Neural progenitor cell (in vitro differentiated cells): ENCODE measurements at regions not wholly inside any gene's neighbourhood (a gene's known extent, or its start where the extent isn't known, plus 50 kb on each side); places are given as distances from the start of the nearest gene placed in this dataset.

ENCODE experiments used
- DNase-seq: peaks from one replicate; pipeline ENCODE4 v3.0.0-alpha.2; 2016; ENCODE audit warnings: low spot score
- H2AFZ ChIP-seq: fragments of 200-600 bp; sonication (generic); replicated peaks from 2 replicates; pipeline ENCODE4 v1.6.1; 2016; ENCODE audit warnings: antibody characterized with exemption
- H3F3A ChIP-seq: fragments of 200-600 bp; sonication (generic); 2 replicates; pipeline ENCODE4 v1.6.1; 2016; ENCODE audit warnings: antibody characterized with exemption, low read depth
- H3K27ac ChIP-seq: fragments of 200-600 bp; sonication (generic); 2 replicates; pipeline ENCODE4 v1.5.1; 2016; ENCODE audit warnings: mild to moderate bottlenecking
- H3K27me3 ChIP-seq: fragments of 200-600 bp; sonication (generic); 2 replicates; pipeline ENCODE4 v1.6.1; 2016; ENCODE audit warnings: mild to moderate bottlenecking, moderate library complexity
- H3K36me3 ChIP-seq: fragments of 200-600 bp; sonication (generic); 2 replicates; pipeline ENCODE4 v1.5.1; 2016
- H3K4me1 ChIP-seq: fragments of 200-600 bp; sonication (generic); 2 replicates; pipeline ENCODE4 v1.6.1; 2016; ENCODE audit warnings: mixed run types
- H3K4me2 ChIP-seq: fragments of 200-600 bp; sonication (generic); 2 replicates; pipeline ENCODE4 v1.6.1; 2016
- H3K4me3 ChIP-seq: fragments of 200-600 bp; sonication (generic); 2 replicates; pipeline ENCODE4 v1.5.1; 2016
- H3K79me2 ChIP-seq: fragments of 200-600 bp; sonication (generic); 2 replicates; pipeline ENCODE4 v1.6.1; 2016; ENCODE audit warnings: low read depth
- H3K9ac ChIP-seq: fragments of 200-600 bp; sonication (generic); 2 replicates; pipeline ENCODE4 v1.6.1; 2016
- H3K9me3 ChIP-seq: fragments of 200-600 bp; sonication (generic); 2 replicates; pipeline ENCODE4 v1.5.1; 2016; ENCODE audit warnings: low read depth
- H4K20me1 ChIP-seq: fragments of 200-600 bp; sonication (generic); 2 replicates; pipeline ENCODE4 v1.6.1; 2016; ENCODE audit warnings: low read depth
- H3K27ac Mint-ChIP-seq: 3 replicates; pipeline ENCODE4 v1.8.0; 2021; ENCODE audit warnings: mixed read lengths
- H3K27me3 Mint-ChIP-seq: 2 replicates; pipeline ENCODE4 v1.8.0; 2022; ENCODE audit warnings: low read depth, mild to moderate bottlenecking, inconsistent platforms, moderate library complexity, mixed read lengths; ENCODE audit not compliant: insufficient read depth
- H3K36me3 Mint-ChIP-seq: 3 replicates; pipeline ENCODE4 v1.8.0; 2021; ENCODE audit warnings: mixed read lengths
- H3K4me1 Mint-ChIP-seq: 3 replicates; pipeline ENCODE4 v1.8.0; 2021; ENCODE audit warnings: mixed read lengths
- H3K4me3 Mint-ChIP-seq: 3 replicates; pipeline ENCODE4 v1.8.0; 2021; ENCODE audit warnings: mild to moderate bottlenecking, moderate library complexity, mixed read lengths
- H3K9me3 Mint-ChIP-seq: 3 replicates; pipeline ENCODE4 v1.8.0; 2020; ENCODE audit warnings: mixed read lengths
- CTCF ChIP-seq: fragments of 200-600 bp; sonication (generic); IDR thresholded peaks from 2 replicates; pipeline ENCODE4 v1.5.1; 2017; ENCODE audit warnings: antibody characterized with exemption, mild to moderate bottlenecking
- EZH2 ChIP-seq: fragments of 200-600 bp; sonication (generic); IDR thresholded peaks from 2 replicates; pipeline ENCODE4 v1.6.1; 2017; ENCODE audit warnings: antibody characterized with exemption, mild to moderate bottlenecking, moderate library complexity
- EZH2phosphoT487 ChIP-seq: fragments of 200-600 bp; sonication (generic); IDR thresholded peaks from 2 replicates; pipeline ENCODE4 v1.6.1; 2017; ENCODE audit warnings: antibody characterized with exemption

GRCh38 chr11:127733552-127733951 lies 733.0 kb upstream of the KIRREL3 start:
- H3K4me1 ChIP-seq = no peaks in the 10 kb centered on the region
- H3K36me3 Mint-ChIP-seq = no peaks in the 10 kb centered on the region

GRCh38 chr11:127726367-127726766 lies 725.8 kb upstream of the KIRREL3 start:
- no peaks in the 10 kb centered on the region for H3K9me3 ChIP-seq
- H3K27me3 Mint-ChIP-seq = peaks cover 2% of the 10 kb centered on the region
- no peaks in the 10 kb centered on the region for H3K36me3 ChIP-seq

More at GRCh38 chr11:127733552-127733951, 733.0 kb upstream of the KIRREL3 start:
- Mint-ChIP-seq H3K27me3 (peaks cover 2% of the 10 kb centered on the region), H3K4me3 (no peak overlapping the region), H3K27ac (no peak overlapping the region), H3K9me3 (no peaks in the 10 kb centered on the region), H3K4me1 (peaks cover 13% of the 10 kb centered on the region)
- no peak overlapping the region for H2AFZ ChIP-seq
- no peak overlapping the region for H3K27ac ChIP-seq
- no peak overlapping the region for H3K4me3 ChIP-seq
- DNase-seq = no peak
- H3K27me3 ChIP-seq = no peaks in the 10 kb centered on the region
- no peaks in the 10 kb centered on the region for H3F3A ChIP-seq
- no peaks in the 10 kb centered on the region for H3K79me2 ChIP-seq
- H4K20me1 ChIP-seq = no peaks in the 10 kb centered on the region
- no peak for TF ChIP-seq CTCF
- no peak for TF ChIP-seq EZH2phosphoT487
- no peak for TF ChIP-seq EZH2
- H3K9ac ChIP-seq = no peak overlapping the region
- no peaks in the 10 kb centered on the region for H3K36me3 ChIP-seq
- H3K9me3 ChIP-seq = no peaks in the 10 kb centered on the region
- H3K4me2 ChIP-seq = no peak overlapping the region

GRCh38 chr11:127723714-127724113 lies 723.1 kb upstream of the KIRREL3 start:
- Histone ChIP-seq H3K4me2 (no peak overlapping the region), H4K20me1 (no peaks in the 10 kb centered on the region), H3K9ac (no peak overlapping the region), H3K4me3 (no peak overlapping the region), H3K4me1 (no peaks in the 10 kb centered on the region), H3K79me2 (no peaks in the 10 kb centered on the region), H3K9me3 (no peaks in the 10 kb centered on the region), H3K36me3 (no peaks in the 10 kb centered on the region), H3K27me3 (no peaks in the 10 kb centered on the region), H2AFZ (no peak overlapping the region), H3F3A (no peaks in the 10 kb centered on the region), H3K27ac (no peak overlapping the region)
- no peaks in the 10 kb centered on the region for H3K9me3 Mint-ChIP-seq
- no peak for DNase-seq
- no peak overlapping the region for H3K4me3 Mint-ChIP-seq
- H3K27me3 Mint-ChIP-seq = no peaks in the 10 kb centered on the region
- peaks cover 7% of the 10 kb centered on the region for H3K4me1 Mint-ChIP-seq
- no peak overlapping the region for H3K27ac Mint-ChIP-seq
- no peaks in the 10 kb centered on the region for H3K36me3 Mint-ChIP-seq
- TF ChIP-seq EZH2phosphoT487 (no peak), CTCF (no peak), EZH2 (no peak)

More at GRCh38 chr11:127726367-127726766, 725.8 kb upstream of the KIRREL3 start:
- H2AFZ ChIP-seq = no peak overlapping the region
- TF ChIP-seq EZH2 = no peak
- no peak for TF ChIP-seq CTCF
- no peak for TF ChIP-seq EZH2phosphoT487
- Mint-ChIP-seq H3K9me3 (no peaks in the 10 kb centered on the region), H3K27ac (no peak overlapping the region), H3K4me3 (no peak overlapping the region), H3K4me1 (peaks cover 7% of the 10 kb centered on the region), H3K36me3 (no peaks in the 10 kb centered on the region)
- H3F3A ChIP-seq = no peaks in the 10 kb centered on the region
- H3K9ac ChIP-seq = no peak overlapping the region
- DNase-seq = no peak
- no peak overlapping the region for H3K27ac ChIP-seq
- H3K4me2 ChIP-seq = no peak overlapping the region
- H3K4me1 ChIP-seq = no peaks in the 10 kb centered on the region
- H3K4me3 ChIP-seq = no peak overlapping the region
- no peaks in the 10 kb centered on the region for H4K20me1 ChIP-seq
- no peaks in the 10 kb centered on the region for H3K79me2 ChIP-seq
- H3K27me3 ChIP-seq = no peaks in the 10 kb centered on the region
